AG04450 (cell line): ENCODE measurements at regions not wholly inside any gene's neighbourhood (a gene's known extent, or its start where the extent isn't known, plus 50 kb on each side); places are given as distances from the start of the nearest gene placed in this dataset.

ENCODE experiments used
- CTCF ChIA-PET: fragments of 300-600, 350-600 bp; formaldehyde crosslinking; extraction: SDS; loops from one replicate; lab custom pipeline; 2022; ENCODE audit warnings: antibody characterized with exemption, inconsistent platforms; lab: Charles Lee
- POLR2A ChIA-PET: fragments of 350-600 bp; formaldehyde crosslinking; extraction: SDS; loops from one replicate; lab custom pipeline; 2021; ENCODE audit warnings: antibody characterized with exemption, inconsistent platforms; lab: Yijun Ruan, JAX
- DNase-seq: peaks from one replicate; pipeline ENCODE4 v3.0.0-alpha.2; 2011; ENCODE audit warnings: low read depth, low spot score
- H3K27ac ChIP-seq: one replicate; pipeline ENCODE4 v1.5.1; 2012; ENCODE audit warnings: low read depth, low read length, control low read depth
- H3K27me3 ChIP-seq: one replicate; pipeline ENCODE4 v1.6.0; 2012; ENCODE audit warnings: low read length; ENCODE audit not compliant: control insufficient read depth, insufficient read depth
- H3K4me3 ChIP-seq: 2 replicates; pipeline ENCODE4 v1.5.1; 2011; ENCODE audit warnings: mild to moderate bottlenecking, low read depth, low read length, control low read depth
- H3K9me3 ChIP-seq: 2 replicates; pipeline ENCODE4 v1.5.1; 2012; ENCODE audit warnings: low read length; ENCODE audit not compliant: control insufficient read depth, insufficient read depth
- TF ChIP-seq, protein P1 (sequence below): IDR thresholded peaks from 2 replicates; pipeline ENCODE4 v1.5.1; 2011; ENCODE audit warnings: low read depth, low read length, control low read depth, inconsistent platforms

DNA sequence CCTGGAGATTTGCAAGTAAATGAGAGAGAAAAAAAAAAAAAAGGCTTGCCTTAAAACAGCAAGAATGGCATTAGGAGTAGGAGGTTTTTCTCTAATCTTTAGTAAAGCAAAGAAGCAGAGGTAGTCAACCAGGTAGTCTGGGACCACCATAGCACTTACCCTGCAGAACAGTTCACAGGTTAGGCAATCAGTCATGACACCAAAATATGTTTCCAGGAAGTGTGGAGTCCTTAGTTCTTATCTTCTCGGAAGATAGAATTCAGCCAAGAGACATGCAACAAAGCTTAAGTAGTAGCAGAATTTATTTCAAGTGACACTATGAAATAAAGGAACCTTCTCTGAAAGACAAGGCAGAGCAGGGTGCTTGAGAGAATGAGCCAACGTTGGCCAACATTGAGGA is 295.8 kb downstream of the IPO8 start:
- no peak overlapping the region for H3K27ac ChIP-seq
- CTCF ChIA-PET: no interaction called here
- no peaks in the 10 kb centered on the region for H3K9me3 ChIP-seq
- no peak overlapping the region for H3K4me3 ChIP-seq
- DNase-seq: no peak
- no peaks in the 10 kb centered on the region for H3K27me3 ChIP-seq
- POLR2A ChIA-PET: no interaction called here
- TF ChIP-seq, protein P1, sequence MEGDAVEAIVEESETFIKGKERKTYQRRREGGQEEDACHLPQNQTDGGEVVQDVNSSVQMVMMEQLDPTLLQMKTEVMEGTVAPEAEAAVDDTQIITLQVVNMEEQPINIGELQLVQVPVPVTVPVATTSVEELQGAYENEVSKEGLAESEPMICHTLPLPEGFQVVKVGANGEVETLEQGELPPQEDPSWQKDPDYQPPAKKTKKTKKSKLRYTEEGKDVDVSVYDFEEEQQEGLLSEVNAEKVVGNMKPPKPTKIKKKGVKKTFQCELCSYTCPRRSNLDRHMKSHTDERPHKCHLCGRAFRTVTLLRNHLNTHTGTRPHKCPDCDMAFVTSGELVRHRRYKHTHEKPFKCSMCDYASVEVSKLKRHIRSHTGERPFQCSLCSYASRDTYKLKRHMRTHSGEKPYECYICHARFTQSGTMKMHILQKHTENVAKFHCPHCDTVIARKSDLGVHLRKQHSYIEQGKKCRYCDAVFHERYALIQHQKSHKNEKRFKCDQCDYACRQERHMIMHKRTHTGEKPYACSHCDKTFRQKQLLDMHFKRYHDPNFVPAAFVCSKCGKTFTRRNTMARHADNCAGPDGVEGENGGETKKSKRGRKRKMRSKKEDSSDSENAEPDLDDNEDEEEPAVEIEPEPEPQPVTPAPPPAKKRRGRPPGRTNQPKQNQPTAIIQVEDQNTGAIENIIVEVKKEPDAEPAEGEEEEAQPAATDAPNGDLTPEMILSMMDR: no peak

DNA sequence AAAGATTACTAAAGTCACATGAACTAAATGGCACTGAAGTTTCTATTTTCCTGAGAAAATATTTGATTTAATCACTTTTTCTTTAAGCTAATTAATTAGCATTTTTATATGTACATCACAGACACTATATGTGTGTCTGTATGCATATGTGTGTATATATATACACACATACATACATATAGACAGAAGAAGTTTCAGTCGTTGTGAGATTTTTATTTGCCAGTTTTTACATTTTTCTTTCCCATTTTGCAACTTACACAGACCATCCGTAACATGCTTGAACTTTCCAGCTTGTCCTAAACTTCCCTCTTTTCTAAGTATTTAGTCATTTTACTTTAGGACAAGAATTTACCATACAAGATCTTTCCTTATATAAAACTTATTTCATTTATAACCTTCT is 299.1 kb downstream of the IPO8 start:
- DNase-seq: no peak
- ChIA-PET POLR2A (no interaction called here), CTCF (no interaction called here)
- H3K9me3 ChIP-seq: no peaks in the 10 kb centered on the region
- H3K4me3 ChIP-seq: no peak overlapping the region
- no peaks in the 10 kb centered on the region for H3K27me3 ChIP-seq
- no peak overlapping the region for H3K27ac ChIP-seq
- TF ChIP-seq, protein P1: no peak

- CTCF ChIA-PET: no interaction called here
- POLR2A ChIA-PET: no interaction called here
- DNase-seq: no peak
- TF ChIP-seq, protein P1: no peak
- no peak overlapping the region for H3K27ac ChIP-seq
- no peaks in the 10 kb centered on the region for H3K9me3 ChIP-seq
- H3K4me3 ChIP-seq: no peak overlapping the region
- no peaks in the 10 kb centered on the region for H3K27me3 ChIP-seq
Observed at GRCh38 chr12:30395190-30395589, 300.5 kb downstream of the IPO8 start.

GRCh38 chr12:30391766-30392366 is 303.8 kb downstream of the IPO8 start:
- TF ChIP-seq, protein P1: no peak
- Histone ChIP-seq H3K9me3 (no peaks in the 10 kb centered on the region), H3K27me3 (no peaks in the 10 kb centered on the region), H3K27ac (no peak overlapping the region), H3K4me3 (no peak overlapping the region)
- DNase-seq: no peak
- ChIA-PET POLR2A (no interaction called here), CTCF (no interaction called here)

- ChIA-PET CTCF (no interaction called here), POLR2A (no interaction called here)
- Histone ChIP-seq H3K27me3 (no peaks in the 10 kb centered on the region), H3K9me3 (no peaks in the 10 kb centered on the region), H3K27ac (no peak overlapping the region), H3K4me3 (no peak overlapping the region)
- TF ChIP-seq, protein P1: no peak
- no peak for DNase-seq
Observed at GRCh38 chr12:30385706-30386105, 310.0 kb downstream of the IPO8 start.
